ENCODE measurements at regions not wholly inside any gene's neighbourhood (a gene's known extent, or its start where the extent isn't known, plus 50 kb on each side); places are given as distances from the start of the nearest gene placed in this dataset.
"Not testable (repeated sequence)": the region's sequence is repeated elsewhere in the genome, so short reads cannot be mapped to it uniquely, and the experiment has no call there.

DNA sequence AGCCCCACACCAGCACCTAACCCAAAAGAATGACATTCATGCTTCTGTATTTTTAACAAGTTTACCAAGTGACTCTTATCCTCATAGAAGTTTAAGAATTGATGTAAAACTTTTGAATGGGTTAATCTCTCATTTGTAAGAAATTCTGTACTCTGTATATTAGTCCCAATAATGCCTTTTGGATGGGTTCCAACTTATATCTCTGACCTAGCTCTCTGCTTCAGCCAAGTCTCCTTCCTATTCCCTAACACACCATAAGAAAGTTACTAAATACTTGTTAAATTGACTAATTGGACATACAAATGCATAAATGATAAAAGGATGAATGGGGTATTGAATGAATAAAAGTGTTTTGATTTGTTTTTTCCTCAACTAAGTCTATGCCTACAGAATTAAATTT is 557.3 kb downstream of the TMTC2 start:
- Histone ChIP-seq H3K9me3 (ENCODE audit: insufficient read depth, low read length, severe bottlenecking) (no peaks in the 10 kb centered on the region), H3K27ac (ENCODE audit: low read length) (no peak overlapping the region), H3K27me3 (ENCODE audit: insufficient read depth, low read length, poor library complexity) (no peaks in the 10 kb centered on the region), H2AFZ (ENCODE audit: low read depth, low read length) (no peak overlapping the region), H3K4me2 (ENCODE audit: insufficient read depth, low read length) (no peak overlapping the region), H3K36me3 (ENCODE audit: insufficient read depth, low read length) (no peaks in the 10 kb centered on the region), H3K9ac (ENCODE audit: low read depth, low read length) (no peak overlapping the region), H4K20me1 (ENCODE audit: insufficient read depth, low read length) (no peaks in the 10 kb centered on the region), H3K4me3 (ENCODE audit: low read depth in 1 of 2, low read length in 2 of 2) (no peak overlapping the region), H3K4me1 (ENCODE audit: insufficient read depth, low read length) (no peaks in the 10 kb centered on the region), H3K79me2 (ENCODE audit: insufficient read depth, low read length) (no peaks in the 10 kb centered on the region)
- no peak for DNase-seq
- no peak for ATAC-seq (ENCODE audit: insufficient read depth, low read depth)
- no peak for TF ChIP-seq EZH2 (IDR thresholded peaks at IDR 0.05; ENCODE audit: borderline replicate concordance, low read depth, low read length, severe bottlenecking)
- TF ChIP-seq, protein P1, sequence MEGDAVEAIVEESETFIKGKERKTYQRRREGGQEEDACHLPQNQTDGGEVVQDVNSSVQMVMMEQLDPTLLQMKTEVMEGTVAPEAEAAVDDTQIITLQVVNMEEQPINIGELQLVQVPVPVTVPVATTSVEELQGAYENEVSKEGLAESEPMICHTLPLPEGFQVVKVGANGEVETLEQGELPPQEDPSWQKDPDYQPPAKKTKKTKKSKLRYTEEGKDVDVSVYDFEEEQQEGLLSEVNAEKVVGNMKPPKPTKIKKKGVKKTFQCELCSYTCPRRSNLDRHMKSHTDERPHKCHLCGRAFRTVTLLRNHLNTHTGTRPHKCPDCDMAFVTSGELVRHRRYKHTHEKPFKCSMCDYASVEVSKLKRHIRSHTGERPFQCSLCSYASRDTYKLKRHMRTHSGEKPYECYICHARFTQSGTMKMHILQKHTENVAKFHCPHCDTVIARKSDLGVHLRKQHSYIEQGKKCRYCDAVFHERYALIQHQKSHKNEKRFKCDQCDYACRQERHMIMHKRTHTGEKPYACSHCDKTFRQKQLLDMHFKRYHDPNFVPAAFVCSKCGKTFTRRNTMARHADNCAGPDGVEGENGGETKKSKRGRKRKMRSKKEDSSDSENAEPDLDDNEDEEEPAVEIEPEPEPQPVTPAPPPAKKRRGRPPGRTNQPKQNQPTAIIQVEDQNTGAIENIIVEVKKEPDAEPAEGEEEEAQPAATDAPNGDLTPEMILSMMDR (IDR thresholded peaks at IDR 0.05; ENCODE audit: borderline replicate concordance, extremely low read depth, low read length, poor library complexity, severe bottlenecking), result no peak

DNA sequence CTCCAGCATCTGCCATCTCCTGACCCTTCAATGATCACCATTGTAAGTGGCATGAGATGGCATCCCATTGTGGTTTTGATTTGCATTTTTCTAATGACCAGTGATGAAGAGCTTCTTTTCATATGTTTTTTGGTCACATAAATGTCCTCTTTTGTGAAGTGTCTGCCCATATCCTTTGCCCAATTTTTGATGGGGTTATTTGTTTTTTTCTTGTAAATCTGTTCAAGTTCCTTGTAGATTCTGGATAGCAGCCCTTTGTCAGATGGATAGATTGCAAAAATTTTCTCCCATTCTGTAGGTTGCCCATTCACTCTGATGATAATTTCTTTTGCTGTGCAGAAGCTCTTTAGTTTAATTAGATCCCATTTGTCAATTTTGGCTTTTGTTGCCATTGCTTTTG is 547.3 kb downstream of the TMTC2 start:
- not testable (repeated sequence) for DNase-seq; H3K9ac ChIP-seq (ENCODE audit: low read depth, low read length); H2AFZ ChIP-seq (ENCODE audit: low read depth, low read length); ATAC-seq (ENCODE audit: insufficient read depth, low read depth); H3K9me3 ChIP-seq (ENCODE audit: insufficient read depth, low read length, severe bottlenecking); H3K4me1 ChIP-seq (ENCODE audit: insufficient read depth, low read length); H3K4me3 ChIP-seq (ENCODE audit: low read depth in 1 of 2, low read length in 2 of 2); H3K79me2 ChIP-seq (ENCODE audit: insufficient read depth, low read length); H3K36me3 ChIP-seq (ENCODE audit: insufficient read depth, low read length); H4K20me1 ChIP-seq (ENCODE audit: insufficient read depth, low read length); H3K4me2 ChIP-seq (ENCODE audit: insufficient read depth, low read length); H3K27me3 ChIP-seq (ENCODE audit: insufficient read depth, low read length, poor library complexity); H3K27ac ChIP-seq (ENCODE audit: low read length)

DNA sequence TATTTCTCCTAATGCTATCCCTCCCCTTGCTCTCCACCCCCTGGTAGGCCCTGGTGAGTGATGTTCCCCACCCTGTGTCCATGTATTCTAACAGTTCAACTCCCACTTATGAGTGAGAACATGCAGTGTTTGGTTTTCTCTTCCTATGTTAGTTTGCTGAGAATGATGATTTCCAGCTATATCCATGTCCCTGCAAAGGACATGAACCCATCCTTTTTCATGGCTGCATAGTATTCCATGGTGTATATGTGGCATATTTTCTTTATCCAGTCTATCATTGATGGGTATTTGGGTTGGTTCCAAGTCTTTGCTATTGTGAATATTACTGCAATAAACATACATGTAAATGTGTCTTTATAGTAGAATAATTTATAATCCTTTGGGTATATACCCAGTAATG is 540.3 kb downstream of the TMTC2 start:
- not testable (repeated sequence) for H3K36me3 ChIP-seq (ENCODE audit: insufficient read depth, low read length); H3K79me2 ChIP-seq (ENCODE audit: insufficient read depth, low read length); DNase-seq

DNA sequence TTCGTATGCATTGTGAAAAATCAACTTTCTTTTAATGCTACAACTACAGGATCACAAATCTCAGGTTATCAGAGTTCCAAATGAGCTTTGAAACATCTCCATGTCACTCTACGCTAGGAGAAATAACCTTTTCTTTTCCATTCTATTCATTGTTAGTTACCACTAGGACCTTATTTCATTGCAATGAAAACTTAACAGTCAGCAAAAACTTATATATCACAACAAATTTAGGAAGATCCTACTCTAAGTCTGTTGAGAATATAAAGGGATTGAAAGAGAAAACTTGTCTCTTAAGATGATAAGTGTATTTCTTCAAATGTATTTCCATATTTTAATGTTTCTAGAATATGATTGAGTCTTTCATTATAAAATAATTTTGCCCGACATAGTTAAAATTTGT is 539.1 kb downstream of the TMTC2 start:
- no peaks in the 10 kb centered on the region for H3K4me1 ChIP-seq (ENCODE audit: insufficient read depth, low read length)
- H3K79me2 ChIP-seq (ENCODE audit: insufficient read depth, low read length), result no peaks in the 10 kb centered on the region
- no peak overlapping the region for H3K9ac ChIP-seq (ENCODE audit: low read depth, low read length)
- no peaks in the 10 kb centered on the region for H4K20me1 ChIP-seq (ENCODE audit: insufficient read depth, low read length)
- H3K4me2 ChIP-seq (ENCODE audit: insufficient read depth, low read length), result no peak overlapping the region
- H3K4me3 ChIP-seq (ENCODE audit: low read depth in 1 of 2, low read length in 2 of 2), result no peak overlapping the region
- H3K27ac ChIP-seq (ENCODE audit: low read length), result no peak overlapping the region
- no peak overlapping the region for H2AFZ ChIP-seq (ENCODE audit: low read depth, low read length)
- H3K9me3 ChIP-seq (ENCODE audit: insufficient read depth, low read length, severe bottlenecking), result no peaks in the 10 kb centered on the region
- no peaks in the 10 kb centered on the region for H3K27me3 ChIP-seq (ENCODE audit: insufficient read depth, low read length, poor library complexity)
- ATAC-seq (ENCODE audit: insufficient read depth, low read depth) (no peak), DNase-seq (no peak)
- TF ChIP-seq, protein P1 (IDR thresholded peaks at IDR 0.05; ENCODE audit: borderline replicate concordance, extremely low read depth, low read length, poor library complexity, severe bottlenecking), result no peak
- no peak for TF ChIP-seq EZH2 (IDR thresholded peaks at IDR 0.05; ENCODE audit: borderline replicate concordance, low read depth, low read length, severe bottlenecking)
- H3K36me3 ChIP-seq (ENCODE audit: insufficient read depth, low read length), result no peaks in the 10 kb centered on the region

More for the DNA sequence above, 540.3 kb downstream of the TMTC2 start:
- not testable (repeated sequence) for H2AFZ ChIP-seq (ENCODE audit: low read depth, low read length); H4K20me1 ChIP-seq (ENCODE audit: insufficient read depth, low read length); H3K4me3 ChIP-seq (ENCODE audit: low read depth in 1 of 2, low read length in 2 of 2); H3K27me3 ChIP-seq (ENCODE audit: insufficient read depth, low read length, poor library complexity); H3K9me3 ChIP-seq (ENCODE audit: insufficient read depth, low read length, severe bottlenecking); H3K4me2 ChIP-seq (ENCODE audit: insufficient read depth, low read length); H3K27ac ChIP-seq (ENCODE audit: low read length); ATAC-seq (ENCODE audit: insufficient read depth, low read depth); H3K9ac ChIP-seq (ENCODE audit: low read depth, low read length); H3K4me1 ChIP-seq (ENCODE audit: insufficient read depth, low read length)

Measured in DND-41 (cell line).